ENCODE measurements at regions not wholly inside any gene's neighbourhood (a gene's known extent, or its start where the extent isn't known, plus 50 kb on each side); places are given as distances from the start of the nearest gene placed in this dataset.
"Not testable (repeated sequence)": the region's sequence is repeated elsewhere in the genome, so short reads cannot be mapped to it uniquely, and the experiment has no call there.

GRCh38 chr20:29516847-29517246 is 1740.6 kb upstream of the DEFB115 start:
- not testable (repeated sequence) for DNase-seq (ENCODE audit: low read depth in 1 of 2, low spot score in 1 of 2)

- not testable (repeated sequence) for DNase-seq (ENCODE audit: low read depth in 1 of 2, low spot score in 1 of 2)
Observed at GRCh38 chr20:29519610-29520241, 1737.7 kb upstream of the DEFB115 start.

- not testable (repeated sequence) for DNase-seq (ENCODE audit: low read depth in 1 of 2, low spot score in 1 of 2)
Observed at GRCh38 chr20:29533566-29534177, 1723.8 kb upstream of the DEFB115 start.

GRCh38 chr20:29566901-29567635 is 1690.4 kb upstream of the DEFB115 start:
- DNase-seq (ENCODE audit: low read depth in 1 of 2, low spot score in 1 of 2) = not testable (repeated sequence)

GRCh38 chr20:29567671-29568070 is 1689.8 kb upstream of the DEFB115 start:
- DNase-seq (ENCODE audit: low read depth in 1 of 2, low spot score in 1 of 2) = not testable (repeated sequence)

GRCh38 chr20:29570126-29570525 is 1687.3 kb upstream of the DEFB115 start:
- DNase-seq (ENCODE audit: low read depth in 1 of 2, low spot score in 1 of 2) = not testable (repeated sequence)

- DNase-seq (ENCODE audit: low read depth in 1 of 2, low spot score in 1 of 2) = not testable (repeated sequence)
Observed at GRCh38 chr20:29589530-29589929, 1667.9 kb upstream of the DEFB115 start.

- DNase-seq (ENCODE audit: low read depth in 1 of 2, low spot score in 1 of 2) = not testable (repeated sequence)
Observed at GRCh38 chr20:29604163-29604562, 1653.3 kb upstream of the DEFB115 start.

- not testable (repeated sequence) for DNase-seq (ENCODE audit: low read depth in 1 of 2, low spot score in 1 of 2)
Observed at GRCh38 chr20:29606171-29606570, 1651.3 kb upstream of the DEFB115 start.

- not testable (repeated sequence) for DNase-seq (ENCODE audit: low read depth in 1 of 2, low spot score in 1 of 2)
Observed at GRCh38 chr20:29629395-29629794, 1628.1 kb upstream of the DEFB115 start.

Data from activated CD4-positive, alpha-beta T cell treated with anti-CD3 and anti-CD28 coated beads, Interleukin-2, amount 50 U/mL, for 24 hours (primary cell).